Suprapubic skin (tissue), 3 donors: ENCODE measurements at regions not wholly inside any gene's neighbourhood (a gene's known extent, or its start where the extent isn't known, plus 50 kb on each side); places are given as distances from the start of the nearest gene placed in this dataset.

Experiments
- EP300 ChIP-seq: sonication (generic); formaldehyde crosslinking; IDR thresholded peaks from one replicate; pipeline ENCODE4 v1.6.1; 2017; ENCODE audit warnings: antibody characterized with exemption
- POLR2A ChIP-seq, 2 donors: fragments of 450-650 bp; IDR thresholded peaks; one replicate each; pipeline ENCODE4 v1.6.1; 2017; ENCODE audit warnings: antibody characterized with exemption in 2 of 2, mild to moderate bottlenecking in 2 of 2, moderate library complexity in 2 of 2
- TF ChIP-seq, protein P1 (sequence below), 2 donors: fragments of 200-600 bp in 1 of 2; fragments of 450-650 bp in 1 of 2; sonication (generic) in 1 of 2; IDR thresholded peaks; one replicate each; pipeline ENCODE4 v1.5.1; 2016 to 2019; ENCODE audit warnings: antibody characterized with exemption in 2 of 2, mild to moderate bottlenecking in 1 of 2, moderate library complexity in 1 of 2

DNA sequence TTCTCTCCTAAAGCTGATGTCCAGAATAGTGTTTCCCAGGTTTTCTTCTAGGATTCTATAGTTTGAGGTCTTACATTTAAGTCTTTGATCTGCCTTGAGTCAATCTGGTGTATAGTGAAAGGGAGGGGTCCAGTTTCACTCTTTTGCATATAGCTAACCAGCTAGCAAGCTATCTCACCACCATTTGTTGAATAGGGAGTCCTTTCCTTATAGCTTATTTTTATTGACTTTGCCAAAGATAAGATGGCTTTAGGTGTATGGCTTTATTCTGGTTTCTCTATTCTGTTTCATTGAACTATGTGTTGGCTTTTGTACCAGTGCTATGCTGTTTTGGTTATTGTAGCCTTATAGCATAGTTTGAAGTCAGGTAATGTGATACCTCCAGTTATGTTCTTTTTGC is 1386.1 kb downstream of the SLITRK5 start:
- TF ChIP-seq EP300, result no peak
- TF ChIP-seq, protein P1, sequence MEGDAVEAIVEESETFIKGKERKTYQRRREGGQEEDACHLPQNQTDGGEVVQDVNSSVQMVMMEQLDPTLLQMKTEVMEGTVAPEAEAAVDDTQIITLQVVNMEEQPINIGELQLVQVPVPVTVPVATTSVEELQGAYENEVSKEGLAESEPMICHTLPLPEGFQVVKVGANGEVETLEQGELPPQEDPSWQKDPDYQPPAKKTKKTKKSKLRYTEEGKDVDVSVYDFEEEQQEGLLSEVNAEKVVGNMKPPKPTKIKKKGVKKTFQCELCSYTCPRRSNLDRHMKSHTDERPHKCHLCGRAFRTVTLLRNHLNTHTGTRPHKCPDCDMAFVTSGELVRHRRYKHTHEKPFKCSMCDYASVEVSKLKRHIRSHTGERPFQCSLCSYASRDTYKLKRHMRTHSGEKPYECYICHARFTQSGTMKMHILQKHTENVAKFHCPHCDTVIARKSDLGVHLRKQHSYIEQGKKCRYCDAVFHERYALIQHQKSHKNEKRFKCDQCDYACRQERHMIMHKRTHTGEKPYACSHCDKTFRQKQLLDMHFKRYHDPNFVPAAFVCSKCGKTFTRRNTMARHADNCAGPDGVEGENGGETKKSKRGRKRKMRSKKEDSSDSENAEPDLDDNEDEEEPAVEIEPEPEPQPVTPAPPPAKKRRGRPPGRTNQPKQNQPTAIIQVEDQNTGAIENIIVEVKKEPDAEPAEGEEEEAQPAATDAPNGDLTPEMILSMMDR (IDR thresholded peaks at IDR 0.05), result no peak
- TF ChIP-seq POLR2A (IDR thresholded peaks at IDR 0.05), result no peak
